Esophagus squamous epithelium (tissue), 4 donors: ENCODE measurements at regions not wholly inside any gene's neighbourhood (a gene's known extent, or its start where the extent isn't known, plus 50 kb on each side); places are given as distances from the start of the nearest gene placed in this dataset.

ENCODE experiments used
- POLR2A ChIP-seq, 4 donors: fragments of 450-650 bp; IDR thresholded peaks; one replicate each; pipeline ENCODE4 v1.6.1; 2017; ENCODE audit warnings: antibody characterized with exemption in 4 of 4, mild to moderate bottlenecking in 4 of 4, moderate library complexity in 3 of 4
- TF ChIP-seq, protein P1 (sequence below), 6 experiments: fragments of 450-650 bp in 4 of 6; fragments of 200-600 bp in 2 of 6; sonication (generic) in 2 of 6; IDR thresholded peaks; one replicate each; pipeline ENCODE4 v1.5.1; 2016 to 2019; ENCODE audit warnings: antibody characterized with exemption in 6 of 6, mild to moderate bottlenecking in 4 of 6, moderate library complexity in 4 of 6

DNA sequence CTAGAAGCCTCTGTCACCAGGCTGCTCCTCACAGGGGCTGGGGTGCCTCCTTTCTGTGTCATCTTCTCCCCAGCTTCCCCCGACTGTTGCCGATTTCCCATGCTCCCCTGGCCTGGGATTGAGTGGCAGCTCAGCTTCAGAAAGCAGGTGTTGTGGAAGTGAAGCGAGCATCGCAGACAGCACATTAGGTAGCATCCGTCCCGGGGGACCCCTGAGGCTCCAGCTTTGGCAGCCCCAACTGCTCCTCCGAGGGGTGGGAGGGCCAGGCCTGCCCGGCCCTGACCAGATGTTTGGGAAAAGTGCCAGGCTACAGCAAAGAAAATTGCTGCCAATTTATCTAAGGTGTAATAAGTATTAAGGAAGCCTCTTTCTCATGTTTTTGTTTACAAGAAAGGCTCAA, 1045.6 kb downstream of the BCL11B start:
- no peak for TF ChIP-seq POLR2A (IDR thresholded peaks at IDR 0.05)
- TF ChIP-seq, protein P1, sequence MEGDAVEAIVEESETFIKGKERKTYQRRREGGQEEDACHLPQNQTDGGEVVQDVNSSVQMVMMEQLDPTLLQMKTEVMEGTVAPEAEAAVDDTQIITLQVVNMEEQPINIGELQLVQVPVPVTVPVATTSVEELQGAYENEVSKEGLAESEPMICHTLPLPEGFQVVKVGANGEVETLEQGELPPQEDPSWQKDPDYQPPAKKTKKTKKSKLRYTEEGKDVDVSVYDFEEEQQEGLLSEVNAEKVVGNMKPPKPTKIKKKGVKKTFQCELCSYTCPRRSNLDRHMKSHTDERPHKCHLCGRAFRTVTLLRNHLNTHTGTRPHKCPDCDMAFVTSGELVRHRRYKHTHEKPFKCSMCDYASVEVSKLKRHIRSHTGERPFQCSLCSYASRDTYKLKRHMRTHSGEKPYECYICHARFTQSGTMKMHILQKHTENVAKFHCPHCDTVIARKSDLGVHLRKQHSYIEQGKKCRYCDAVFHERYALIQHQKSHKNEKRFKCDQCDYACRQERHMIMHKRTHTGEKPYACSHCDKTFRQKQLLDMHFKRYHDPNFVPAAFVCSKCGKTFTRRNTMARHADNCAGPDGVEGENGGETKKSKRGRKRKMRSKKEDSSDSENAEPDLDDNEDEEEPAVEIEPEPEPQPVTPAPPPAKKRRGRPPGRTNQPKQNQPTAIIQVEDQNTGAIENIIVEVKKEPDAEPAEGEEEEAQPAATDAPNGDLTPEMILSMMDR (IDR thresholded peaks at IDR 0.05) = no peak
